A673 (cell line): ENCODE measurements at regions not wholly inside any gene's neighbourhood (a gene's known extent, or its start where the extent isn't known, plus 50 kb on each side); places are given as distances from the start of the nearest gene placed in this dataset.

Source experiments
- BruUV-seq: library from RNA; stranded (reverse); fragments of 400-500 nt; replicated peaks from 2 replicates; lab custom pipeline; 2021; lab: Mats Ljungman, UMichigan
- CTCF ChIA-PET: fragments of 300-600 bp; sonication (Branson Sonifier 250); formaldehyde crosslinking; loops from one replicate; lab custom pipeline; 2022; ENCODE audit warnings: antibody characterized with exemption; lab: Charles Lee
- POLR2A ChIA-PET: fragments of 300-600 bp; sonication (Branson Sonifier 250); formaldehyde crosslinking; loops from one replicate; lab custom pipeline; 2022; ENCODE audit warnings: antibody characterized with exemption; ENCODE audit not compliant: low non-redundant PET; lab: Charles Lee
- DNase-seq: peaks from one replicate; pipeline ENCODE4 v3.0.0-alpha.2; 2015; ENCODE audit warnings: low spot score
- H3K27ac ChIP-seq: fragments of 200-600 bp; sonication (generic); 2 replicates; pipeline ENCODE4 v1.5.1; 2016; ENCODE audit warnings: mixed run types, low read depth, mild to moderate bottlenecking, mixed read lengths, antibody characterized with exemption, low read length; ENCODE audit not compliant: poor library complexity, severe bottlenecking
- H3K27me3 ChIP-seq: fragments of 200-600 bp; sonication (generic); replicated peaks from 2 replicates; pipeline ENCODE4 v1.6.1; 2017; ENCODE audit warnings: mixed run types, low read depth, mild to moderate bottlenecking, mixed read lengths, antibody characterized with exemption, low read length; ENCODE audit not compliant: insufficient read depth, poor library complexity
- H3K36me3 ChIP-seq: fragments of 200-600 bp; sonication (generic); 2 replicates; pipeline ENCODE4 v1.6.1; 2016; ENCODE audit warnings: mixed run types, mild to moderate bottlenecking, mixed read lengths, antibody characterized with exemption, low read length; ENCODE audit not compliant: insufficient read depth, poor library complexity, severe bottlenecking
- H3K4me1 ChIP-seq: fragments of 200-600 bp; sonication (generic); 2 replicates; pipeline ENCODE4 v1.6.1; 2017; ENCODE audit warnings: mixed run types, mild to moderate bottlenecking, mixed read lengths, antibody characterized with exemption, low read length; ENCODE audit not compliant: insufficient read depth, poor library complexity, severe bottlenecking
- H3K4me3 ChIP-seq: fragments of 200-600 bp; sonication (generic); 2 replicates; pipeline ENCODE4 v1.5.1; 2016; ENCODE audit warnings: low read depth, mixed run types, mild to moderate bottlenecking, mixed read lengths, low read length; ENCODE audit not compliant: poor library complexity, severe bottlenecking
- H3K9me3 ChIP-seq: fragments of 200-600 bp; sonication (generic); 2 replicates; pipeline ENCODE4 v1.6.1; 2016; ENCODE audit warnings: mixed run types, low read depth, mild to moderate bottlenecking, mixed read lengths, antibody characterized with exemption, low read length; ENCODE audit not compliant: poor library complexity, severe bottlenecking
- CTCF ChIP-seq: fragments of 300-800, 200-600 bp; sonication (generic); conservative IDR thresholded peaks from 2 replicates; pipeline ENCODE4 v1.5.1; 2017; ENCODE audit warnings: low read depth, mild to moderate bottlenecking, antibody characterized with exemption, low read length, moderate library complexity, mixed read lengths
- EZH2 ChIP-seq: fragments of 200-600 bp; sonication (generic); IDR thresholded peaks from 2 replicates; pipeline ENCODE4 v1.6.1; 2017; ENCODE audit warnings: borderline replicate concordance, low read depth, mild to moderate bottlenecking, mixed read lengths, antibody characterized with exemption, low read length; ENCODE audit not compliant: poor library complexity, severe bottlenecking
- intact Hi-C: fragments of 100-400 bp; cut with micrococcal nuclease; formaldehyde crosslinking; loops from one replicate; pipeline ENCODE4 v1.10.0; 2022; ENCODE audit not compliant: unreplicated experiment

DNA sequence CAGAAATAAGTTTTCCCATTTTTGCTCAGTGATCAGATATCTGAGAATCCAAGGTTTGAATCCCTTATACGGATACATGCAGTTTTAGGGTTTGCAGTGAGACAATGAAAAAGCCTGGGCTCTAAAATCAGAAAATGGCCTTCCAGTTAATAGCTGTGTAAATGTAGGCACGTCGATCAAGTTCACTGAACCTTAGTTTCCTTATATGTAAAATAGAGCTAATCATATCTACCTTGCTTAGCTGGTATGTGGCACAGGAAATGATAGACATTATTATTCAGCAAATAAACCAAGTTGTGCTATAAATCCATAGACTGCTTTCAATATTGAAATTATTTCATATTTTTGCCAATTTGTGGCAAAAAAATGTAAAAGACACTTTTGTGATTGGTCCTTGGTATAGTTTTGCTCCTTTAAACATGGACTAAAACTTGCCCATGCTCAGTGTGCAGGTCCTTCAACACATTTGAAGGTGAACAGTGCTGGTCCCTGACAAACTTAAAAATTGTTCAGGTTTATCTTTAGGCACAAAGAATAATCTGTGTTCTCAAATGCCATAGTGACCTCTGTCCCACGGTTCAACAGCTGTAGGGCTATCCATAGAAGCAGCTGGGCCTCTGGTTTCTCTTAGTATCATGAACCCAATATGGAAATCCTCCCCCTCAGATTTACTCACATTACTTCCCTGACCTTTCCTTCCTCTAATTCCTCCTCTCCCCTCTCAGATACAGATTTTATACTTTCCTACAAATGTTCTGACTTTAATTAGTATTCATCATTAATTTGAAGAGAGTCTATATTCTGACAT, 51.0 kb downstream of the CCDC54 start:
- Histone ChIP-seq H3K9me3 (no peaks in the 10 kb centered on the region), H3K4me3 (no peak overlapping the region), H3K4me1 (peaks cover 17% of the 10 kb centered on the region), H3K36me3 (no peaks in the 10 kb centered on the region), H3K27ac (no peak overlapping the region), H3K27me3 (no peaks in the 10 kb centered on the region)
- POLR2A ChIA-PET = no interaction called here
- BruUV-seq = no TSS peak
- CTCF ChIA-PET = no interaction called here
- TF ChIP-seq CTCF = no peak
- no peak for TF ChIP-seq EZH2
- intact Hi-C loops = no loop called here
- DNase-seq = no peak

DNA sequence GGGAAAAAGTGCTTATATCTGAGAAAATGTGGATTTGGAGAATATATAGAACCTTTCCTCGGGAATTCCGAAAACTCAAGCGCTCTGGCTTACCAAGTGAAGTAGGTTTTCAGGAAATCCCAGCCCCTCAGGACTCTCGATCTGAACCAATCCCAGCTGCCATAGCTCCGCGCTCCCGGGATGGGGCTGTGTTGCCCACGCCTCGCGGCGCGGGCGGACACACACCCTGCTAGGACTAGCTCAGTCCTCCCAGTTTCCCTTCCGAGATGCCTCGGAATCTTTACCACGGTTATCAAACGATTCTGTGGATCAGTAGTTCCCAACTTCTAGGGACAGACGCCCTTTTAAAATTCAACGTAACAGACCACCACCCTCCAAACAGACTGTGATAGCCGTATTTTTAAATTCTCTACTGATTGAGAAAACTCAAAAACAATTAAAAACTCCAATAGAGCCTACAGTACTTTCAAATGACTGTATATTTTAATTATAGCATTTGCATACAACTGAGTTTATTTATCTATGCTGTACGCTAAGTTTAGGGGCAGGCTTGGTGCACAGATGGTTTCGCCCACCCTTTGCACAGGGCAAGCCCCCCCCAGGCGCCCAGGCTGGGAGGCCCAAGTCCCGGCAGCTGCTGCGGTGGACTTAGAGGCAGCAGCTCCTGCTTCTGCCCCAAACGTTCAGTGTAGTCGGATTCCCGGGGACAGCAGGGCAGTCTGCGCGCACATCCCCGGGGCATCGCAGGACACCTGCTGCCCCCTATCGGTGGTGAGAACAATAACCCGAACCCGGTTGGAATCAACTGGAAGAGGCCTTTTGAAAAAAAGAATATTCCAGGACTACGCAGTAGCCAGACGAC, 52.3 kb downstream of the CCDC54 start:
- no peaks in the 10 kb centered on the region for H3K27me3 ChIP-seq
- intact Hi-C loops = loop anchor here (5.0 kb wide), 1 partner anchor 93 kb away; the partner anchor contains the start of gene BBX

More for the DNA sequence above, 52.3 kb downstream of the CCDC54 start:
- no TSS peak for BruUV-seq
- H3K27ac ChIP-seq = no peak overlapping the region
- peak; percentile 91 for DNase-seq
- H3K4me1 ChIP-seq = peaks cover 17% of the 10 kb centered on the region
- ChIA-PET POLR2A (no interaction called here), CTCF (interaction anchor here (0.6 to 1.7 kb wide), 3 partner anchors 8 to 189 kb away, joined by 5 to 12 read pairs (median 7); no protein-coding TSS in a partner anchor)
- no peaks in the 10 kb centered on the region for H3K9me3 ChIP-seq
- H3K4me3 ChIP-seq = peak overlapping the region; percentile 59
- H3K36me3 ChIP-seq = no peaks in the 10 kb centered on the region
- TF ChIP-seq CTCF (peak; percentile 91), EZH2 (no peak)
